ENCODE measurements at regions not wholly inside any gene's neighbourhood (a gene's known extent, or its start where the extent isn't known, plus 50 kb on each side); places are given as distances from the start of the nearest gene placed in this dataset.

- no peak for DNase-seq (ENCODE audit: low read depth)
- no peak overlapping the region for H3K4me3 ChIP-seq (ENCODE audit: control insufficient read depth, low read depth, low read length)
- TF ChIP-seq CTCF (IDR thresholded peaks at IDR 0.05; ENCODE audit: control insufficient read depth, insufficient read depth, low read depth, low read length, missing control alignments) = no peak
Measured at GRCh38 chr5:89072842-89073672, 190.1 kb upstream of the MEF2C start.

- DNase-seq (ENCODE audit: low read depth) = no peak
- no peak for TF ChIP-seq CTCF (IDR thresholded peaks at IDR 0.05; ENCODE audit: control insufficient read depth, insufficient read depth, low read depth, low read length, missing control alignments)
- H3K4me3 ChIP-seq (ENCODE audit: control insufficient read depth, low read depth, low read length) = no peak overlapping the region
Measured at GRCh38 chr5:89071941-89072331, 189.0 kb upstream of the MEF2C start.

- no peak overlapping the region for H3K4me3 ChIP-seq (ENCODE audit: control insufficient read depth, low read depth, low read length)
- no peak for TF ChIP-seq CTCF (IDR thresholded peaks at IDR 0.05; ENCODE audit: control insufficient read depth, insufficient read depth, low read depth, low read length, missing control alignments)
- DNase-seq (ENCODE audit: low read depth) = no peak
Measured at GRCh38 chr5:89071101-89071940, 188.3 kb upstream of the MEF2C start.

- DNase-seq (ENCODE audit: low read depth) = no peak
- no peak for TF ChIP-seq CTCF (IDR thresholded peaks at IDR 0.05; ENCODE audit: control insufficient read depth, insufficient read depth, low read depth, low read length, missing control alignments)
- no peak overlapping the region for H3K4me3 ChIP-seq (ENCODE audit: control insufficient read depth, low read depth, low read length)
Measured at GRCh38 chr5:89069591-89069990, 186.6 kb upstream of the MEF2C start.

GRCh38 chr5:89067362-89067761 is 184.4 kb upstream of the MEF2C start:
- H3K4me3 ChIP-seq (ENCODE audit: control insufficient read depth, low read depth, low read length) = no peak overlapping the region
- TF ChIP-seq CTCF (IDR thresholded peaks at IDR 0.05; ENCODE audit: control insufficient read depth, insufficient read depth, low read depth, low read length, missing control alignments) = no peak
- DNase-seq (ENCODE audit: low read depth) = no peak

GRCh38 chr5:89065919-89066318 is 182.9 kb upstream of the MEF2C start:
- DNase-seq (ENCODE audit: low read depth) = no peak
- no peak for TF ChIP-seq CTCF (IDR thresholded peaks at IDR 0.05; ENCODE audit: control insufficient read depth, insufficient read depth, low read depth, low read length, missing control alignments)
- no peak overlapping the region for H3K4me3 ChIP-seq (ENCODE audit: control insufficient read depth, low read depth, low read length)

Data from AG09309 (cell line).